ENCODE measurements at regions not wholly inside any gene's neighbourhood (a gene's known extent, or its start where the extent isn't known, plus 50 kb on each side); places are given as distances from the start of the nearest gene placed in this dataset.

DNA sequence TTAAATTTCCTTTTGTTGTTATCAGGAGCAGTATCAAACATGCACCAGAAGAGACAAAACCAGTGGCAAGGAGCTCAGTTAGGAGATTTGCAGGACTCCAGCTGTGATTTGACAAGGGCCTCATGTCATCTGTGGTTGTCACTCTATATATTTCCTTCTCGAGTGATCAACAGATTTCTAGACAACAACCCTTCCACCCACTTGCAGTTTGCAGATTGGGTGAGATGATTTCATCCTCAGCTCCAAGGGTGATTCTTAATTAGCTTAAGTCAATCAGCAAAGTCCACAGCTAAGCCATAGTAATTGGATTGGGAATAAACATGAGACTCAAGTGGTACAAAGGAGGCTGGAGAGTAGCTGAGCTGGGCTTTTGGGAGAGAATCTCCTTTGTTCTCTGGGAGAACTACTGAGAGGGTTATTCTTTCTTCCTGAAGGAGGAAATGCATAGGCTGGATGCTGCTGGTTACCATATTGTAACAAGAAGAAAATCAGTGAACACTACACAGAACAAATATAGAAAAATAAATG, 192.8 kb downstream of the PPARGC1A start:
- TF ChIP-seq CTCF (conservative IDR thresholded peaks at IDR 0.05; ENCODE audit: low read depth, low read length) (no peak), EZH2phosphoT487 (IDR thresholded peaks at IDR 0.05; ENCODE audit: borderline replicate concordance, low read length) (no peak)

Data from PC-3 (cell line).